MM.1S (cell line): ENCODE measurements at regions not wholly inside any gene's neighbourhood (a gene's known extent, or its start where the extent isn't known, plus 50 kb on each side); places are given as distances from the start of the nearest gene placed in this dataset.
A peak's percentile ranks its signal among the peaks of the same experiment; 100 is the strongest.
"Not testable (repeated sequence)": the region's sequence is repeated elsewhere in the genome, so short reads cannot be mapped to it uniquely, and the experiment has no call there.

Experiments used
- DNase-seq: peaks from one replicate; pipeline ENCODE4 v3.0.0-alpha.2; 2015
- H2AFZ ChIP-seq: fragments of 300-600 bp; sonication (generic); 2 replicates; pipeline ENCODE4 v1.6.0; 2016; ENCODE audit warnings: antibody characterized with exemption, low read length
- H3F3A ChIP-seq: fragments of 300-600 bp; sonication (generic); 2 replicates; pipeline ENCODE4 v1.6.1; 2016; ENCODE audit warnings: mild to moderate bottlenecking, antibody characterized with exemption, low read length, moderate library complexity, mixed read lengths; ENCODE audit not compliant: insufficient read depth
- H3K27ac ChIP-seq: fragments of 300-600 bp; sonication (generic); 2 replicates; pipeline ENCODE4 v1.5.1; 2016; ENCODE audit warnings: mild to moderate bottlenecking, low read length
- H3K27me3 ChIP-seq: fragments of 300-600 bp; sonication (generic); replicated peaks from 2 replicates; pipeline ENCODE4 v1.6.0; 2016; ENCODE audit warnings: low read length; ENCODE audit not compliant: insufficient read depth
- H3K36me3 ChIP-seq: fragments of 300-600 bp; sonication (generic); replicated peaks from 2 replicates; pipeline ENCODE4 v1.6.1; 2016; ENCODE audit warnings: mild to moderate bottlenecking, low read length, mixed read lengths; ENCODE audit not compliant: insufficient read depth
- H3K4me1 ChIP-seq: fragments of 300-600 bp; sonication (generic); 2 replicates; pipeline ENCODE4 v1.6.1; 2016; ENCODE audit warnings: low read length, mixed read lengths
- H3K4me2 ChIP-seq: fragments of 300-600 bp; sonication (generic); 2 replicates; pipeline ENCODE4 v1.6.0; 2016; ENCODE audit warnings: low read depth, low read length
- H3K4me3 ChIP-seq: fragments of 300-600 bp; sonication (generic); 2 replicates; pipeline ENCODE4 v1.5.1; 2016; ENCODE audit warnings: low read length, mixed read lengths
- H3K79me2 ChIP-seq: fragments of 300-600 bp; sonication (generic); 2 replicates; pipeline ENCODE4 v1.6.1; 2016; ENCODE audit warnings: mixed run types, low read length, mixed read lengths
- H3K9ac ChIP-seq: fragments of 300-600 bp; sonication (generic); 2 replicates; pipeline ENCODE4 v1.6.1; 2016; ENCODE audit warnings: low read length, mixed read lengths
- H3K9me2 ChIP-seq: fragments of 300-600 bp; sonication (generic); replicated peaks from 2 replicates; pipeline ENCODE4 v1.6.1; 2016; ENCODE audit warnings: mild to moderate bottlenecking, low read length, mixed read lengths; ENCODE audit not compliant: insufficient read depth
- H3K9me3 ChIP-seq: fragments of 300-600 bp; sonication (generic); replicated peaks from 2 replicates; pipeline ENCODE4 v1.6.1; 2016; ENCODE audit warnings: mild to moderate bottlenecking, low read length, mixed read lengths; ENCODE audit not compliant: insufficient read depth
- H4K20me1 ChIP-seq: fragments of 300-600 bp; sonication (generic); 2 replicates; pipeline ENCODE4 v1.6.1; 2016; ENCODE audit warnings: mild to moderate bottlenecking, low read length, moderate library complexity, mixed read lengths; ENCODE audit not compliant: insufficient read depth

DNA sequence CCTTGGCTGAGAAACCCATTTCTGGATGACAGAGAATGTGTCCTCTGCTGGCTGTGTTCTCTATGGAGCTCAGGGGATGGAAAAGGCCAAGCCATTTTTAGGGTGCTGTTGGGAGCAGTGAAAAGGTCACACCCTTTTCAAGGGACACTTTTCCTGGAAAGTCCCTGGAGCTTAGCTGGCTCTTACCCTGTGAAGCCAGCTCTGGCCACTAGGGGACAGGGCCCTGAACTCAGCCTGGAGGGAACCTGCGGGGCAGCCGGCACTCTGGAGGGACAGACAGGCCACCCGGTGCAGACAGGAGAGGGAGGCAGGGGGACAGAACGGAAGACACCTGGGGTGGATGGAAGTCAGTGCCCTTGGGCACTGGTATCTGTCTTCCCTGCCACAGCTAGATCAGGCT, 95.3 kb upstream of the ZSCAN2 start:
- H3K27me3 ChIP-seq, H4K20me1 ChIP-seq, H3K4me2 ChIP-seq, H3K9me3 ChIP-seq, H3F3A ChIP-seq, H3K4me1 ChIP-seq, H3K36me3 ChIP-seq, H3K79me2 ChIP-seq, H3K9ac ChIP-seq, DNase-seq, H3K9me2 ChIP-seq, H2AFZ ChIP-seq, H3K27ac ChIP-seq, H3K4me3 ChIP-seq: not testable (repeated sequence)

DNA sequence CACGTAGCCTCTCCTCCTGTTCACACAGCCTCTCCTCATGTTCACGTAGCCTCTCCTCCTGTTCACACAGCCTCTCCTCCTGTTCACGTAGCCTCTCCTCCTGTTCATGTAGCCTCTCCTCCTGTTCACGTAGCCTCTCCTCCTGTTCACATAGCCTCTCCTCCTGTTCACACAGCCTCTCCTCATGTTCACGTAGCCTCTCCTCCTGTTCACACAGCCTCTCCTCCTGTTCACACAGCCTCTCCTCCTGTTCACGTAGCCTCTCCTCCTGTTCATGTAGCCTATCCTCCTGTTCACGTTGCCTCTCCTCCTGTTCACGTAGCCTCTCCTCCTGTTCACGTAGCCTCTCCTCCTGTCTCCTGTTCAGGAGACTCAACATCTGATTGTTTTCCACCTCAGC, 88.5 kb upstream of the ZSCAN2 start:
- H3K4me2 ChIP-seq, H3K36me3 ChIP-seq, H3K79me2 ChIP-seq, H3K27ac ChIP-seq, H3F3A ChIP-seq, H4K20me1 ChIP-seq, H3K4me3 ChIP-seq, H3K9me3 ChIP-seq, H2AFZ ChIP-seq, DNase-seq, H3K27me3 ChIP-seq, H3K4me1 ChIP-seq, H3K9me2 ChIP-seq, H3K9ac ChIP-seq: not testable (repeated sequence)

DNA sequence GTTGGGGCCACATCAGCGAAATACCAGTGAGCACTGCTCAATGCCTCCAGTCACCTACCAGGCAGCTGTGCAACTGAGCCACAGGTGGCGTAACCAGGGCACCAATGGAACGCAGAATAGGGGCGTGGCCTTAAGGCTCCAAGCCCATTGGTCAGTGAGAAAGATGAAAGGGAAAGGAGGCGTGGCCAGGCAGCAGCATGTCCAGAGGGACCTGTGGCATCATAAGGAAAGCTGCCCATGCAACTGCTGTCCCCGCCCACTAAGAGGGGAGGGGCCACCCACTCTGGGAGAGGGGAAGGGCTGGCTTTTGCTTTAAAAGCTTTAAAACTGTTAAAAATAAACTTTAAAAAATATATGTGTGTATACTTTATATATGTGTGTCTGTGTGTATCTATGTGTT, 84.0 kb upstream of the ZSCAN2 start:
- H3K9ac ChIP-seq, H3K4me3 ChIP-seq, H3K4me1 ChIP-seq, DNase-seq, H3K36me3 ChIP-seq, H3F3A ChIP-seq, H3K9me2 ChIP-seq, H3K27me3 ChIP-seq, H3K27ac ChIP-seq, H3K4me2 ChIP-seq, H3K79me2 ChIP-seq, H2AFZ ChIP-seq, H4K20me1 ChIP-seq, H3K9me3 ChIP-seq: not testable (repeated sequence)

DNA sequence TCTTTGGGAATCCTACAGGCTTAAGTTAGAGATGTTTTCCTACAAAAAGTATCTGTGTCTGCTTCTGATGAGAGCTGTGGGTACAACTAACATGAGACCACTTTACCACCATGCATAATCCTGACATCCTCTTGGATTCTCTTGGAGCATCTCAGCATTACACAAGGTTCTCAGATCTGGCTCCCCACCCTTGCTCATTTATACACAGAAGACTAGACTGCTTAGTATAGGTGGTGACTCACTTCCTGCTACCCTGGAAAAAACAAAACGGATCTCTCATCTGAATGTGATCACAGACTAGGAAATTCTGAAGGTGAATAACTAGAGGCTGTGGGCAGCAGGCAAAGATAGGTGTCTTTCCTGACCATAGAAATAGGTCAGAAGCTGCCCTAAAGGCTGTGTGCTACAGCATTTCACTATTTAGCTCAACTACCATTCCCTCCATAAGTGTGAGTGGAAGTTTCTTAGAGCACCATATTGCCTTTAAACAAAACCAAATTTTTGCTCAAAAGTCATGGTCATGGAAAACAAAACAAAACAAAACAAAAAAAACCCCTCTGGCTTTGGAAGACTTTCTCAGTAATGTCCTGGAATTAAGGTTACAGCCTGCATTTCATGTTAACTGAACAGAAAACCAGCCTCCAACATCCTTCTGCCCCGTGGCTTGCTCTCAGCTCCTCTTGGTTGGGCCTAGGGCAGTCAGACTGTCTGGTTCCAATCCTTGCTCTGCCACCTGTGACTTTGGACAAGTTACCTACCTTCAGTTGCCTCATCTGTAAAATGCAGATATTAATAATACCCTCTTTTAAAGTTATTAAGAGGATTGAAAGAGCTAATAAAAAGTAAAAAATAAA, 75.1 kb upstream of the ZSCAN2 start:
- H3K27me3 ChIP-seq, H3K9me3 ChIP-seq, H3K27ac ChIP-seq, H3K9me2 ChIP-seq, H3K4me1 ChIP-seq, H3K4me2 ChIP-seq, H4K20me1 ChIP-seq, H3F3A ChIP-seq, DNase-seq, H3K36me3 ChIP-seq, H3K9ac ChIP-seq, H3K79me2 ChIP-seq, H3K4me3 ChIP-seq, H2AFZ ChIP-seq: not testable (repeated sequence)

DNA sequence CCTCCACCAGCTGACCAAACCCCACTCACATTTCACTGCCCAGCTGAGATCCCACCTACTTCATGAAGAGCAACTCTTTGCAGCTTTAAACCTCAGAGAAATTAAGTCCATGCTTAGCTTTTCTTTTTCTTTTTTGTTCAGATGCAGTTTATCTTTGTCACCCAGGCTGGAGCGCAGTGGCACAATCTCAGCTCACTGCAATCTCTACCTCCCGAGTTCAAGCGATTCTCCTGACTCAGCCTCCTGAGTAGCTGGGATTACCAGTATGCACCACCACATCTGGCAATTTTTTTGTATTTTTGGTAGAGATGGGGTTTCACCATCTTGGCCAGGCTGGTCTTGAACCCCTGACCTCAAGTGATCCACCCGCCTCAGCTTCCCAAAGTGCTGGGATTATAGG, 70.1 kb upstream of the ZSCAN2 start:
- H3K4me1 ChIP-seq = peaks cover 11% of the 10 kb centered on the region
- not testable (repeated sequence) for H3K9ac ChIP-seq, H2AFZ ChIP-seq, H3F3A ChIP-seq, H4K20me1 ChIP-seq, H3K27me3 ChIP-seq, H3K36me3 ChIP-seq, H3K9me2 ChIP-seq, H3K79me2 ChIP-seq, H3K9me3 ChIP-seq, H3K4me3 ChIP-seq, DNase-seq, H3K27ac ChIP-seq, H3K4me2 ChIP-seq

DNA sequence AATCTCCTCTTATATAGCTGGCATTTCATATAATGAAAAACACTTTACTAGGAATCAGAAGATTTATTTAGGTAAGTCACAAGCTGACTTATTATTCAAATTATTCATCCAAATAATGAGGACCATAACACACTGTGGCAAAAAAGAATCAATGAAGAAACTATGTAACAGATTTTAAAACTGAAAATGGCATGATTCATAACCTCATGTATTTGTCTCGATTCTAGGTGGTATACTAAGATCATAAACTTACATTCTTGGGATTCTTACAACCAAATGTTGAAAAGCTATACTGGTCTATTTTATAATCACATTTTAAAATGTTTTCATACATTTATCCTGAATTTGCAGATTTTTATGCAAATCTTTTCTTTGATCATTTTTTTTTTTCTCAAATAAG, 69.6 kb upstream of the ZSCAN2 start:
- H3K27ac ChIP-seq, H3K79me2 ChIP-seq: not testable (repeated sequence)
- H3K4me1 ChIP-seq = peaks cover 11% of the 10 kb centered on the region

DNA sequence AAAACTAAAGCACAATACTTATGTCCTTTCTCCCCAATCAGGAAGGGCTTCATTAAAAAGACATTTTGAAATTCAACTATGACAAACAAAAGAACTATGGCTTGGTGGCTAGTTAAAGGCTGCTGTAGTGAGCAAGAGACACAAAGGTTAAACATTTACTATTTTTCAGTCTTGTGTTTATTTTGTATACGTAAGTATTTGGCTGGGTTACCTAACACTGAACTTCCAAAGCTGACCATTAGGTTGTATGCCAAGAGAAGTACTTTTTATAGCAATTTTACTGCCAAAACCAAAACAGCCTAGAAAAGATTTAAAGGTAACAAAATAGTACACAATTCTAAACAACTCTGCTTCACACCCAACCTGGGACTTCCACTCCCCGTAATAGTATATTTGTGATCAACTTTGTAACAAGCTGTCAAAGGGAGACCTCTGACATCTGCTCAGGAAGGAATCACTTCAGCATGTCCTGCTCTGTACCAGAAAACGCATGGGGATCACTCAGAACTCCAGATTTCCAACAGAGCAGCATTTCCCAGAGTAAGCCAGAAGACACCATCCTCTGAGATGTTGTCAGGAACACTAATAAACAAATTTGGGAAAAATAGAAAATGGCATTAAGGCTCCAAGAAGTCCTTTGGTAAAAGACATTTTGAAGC, 69.0 kb upstream of the ZSCAN2 start:
- not testable (repeated sequence) for H3K4me3 ChIP-seq, H2AFZ ChIP-seq, H3K27me3 ChIP-seq, H3K4me2 ChIP-seq, H3K27ac ChIP-seq, H4K20me1 ChIP-seq, H3K9me3 ChIP-seq, H3K36me3 ChIP-seq, DNase-seq, H3K9me2 ChIP-seq, H3K9ac ChIP-seq, H3F3A ChIP-seq, H3K79me2 ChIP-seq
- H3K4me1 ChIP-seq = peaks cover 11% of the 10 kb centered on the region

More for the DNA sequence above, 69.6 kb upstream of the ZSCAN2 start:
- H3K9me2 ChIP-seq, H3K9ac ChIP-seq, H3K36me3 ChIP-seq, H3K4me3 ChIP-seq, H3K9me3 ChIP-seq, H3K4me2 ChIP-seq, H3F3A ChIP-seq, DNase-seq, H2AFZ ChIP-seq, H4K20me1 ChIP-seq, H3K27me3 ChIP-seq: not testable (repeated sequence)

DNA sequence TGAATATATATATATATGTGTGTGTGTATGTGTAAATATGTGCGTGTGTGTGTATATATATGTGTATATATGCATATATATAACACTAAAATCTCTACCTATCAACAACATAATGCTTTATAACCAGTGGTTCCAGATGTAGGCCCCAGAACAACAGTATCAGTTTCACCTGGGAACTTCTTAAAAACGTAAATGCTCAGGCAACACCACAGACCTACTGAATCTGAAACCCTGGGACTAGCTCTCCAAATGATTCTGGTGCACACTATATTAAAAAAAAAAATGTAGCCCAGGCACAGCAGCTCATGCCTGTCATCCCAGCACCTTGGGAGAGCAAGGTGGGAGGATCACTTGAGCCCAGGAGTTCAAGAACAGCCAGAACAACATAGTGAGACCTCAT, 67.1 kb upstream of the ZSCAN2 start:
- H4K20me1 ChIP-seq, H3K27me3 ChIP-seq, H3K9ac ChIP-seq, H3K36me3 ChIP-seq, H3K9me3 ChIP-seq, H3K4me3 ChIP-seq, H3K9me2 ChIP-seq, H3K4me2 ChIP-seq, H3K79me2 ChIP-seq, H2AFZ ChIP-seq, H3F3A ChIP-seq: not testable (repeated sequence)
- DNase-seq = peak; percentile 40
- Histone ChIP-seq H3K4me1 (peaks cover 11% of the 10 kb centered on the region), H3K27ac (peak overlapping the region; percentile 52; the same call in 1 of the 2 replicates)
